Fibroblast of the aortic adventitia (primary cell): ENCODE measurements at regions not wholly inside any gene's neighbourhood (a gene's known extent, or its start where the extent isn't known, plus 50 kb on each side); places are given as distances from the start of the nearest gene placed in this dataset.

Source experiments
- DNase-seq: peaks from one replicate; pipeline ENCODE4 v3.0.0-alpha.2; 2010; ENCODE audit warnings: low read depth
- H3K4me3 ChIP-seq: 2 replicates; pipeline ENCODE4 v1.5.1; 2011; ENCODE audit warnings: low read depth, mild to moderate bottlenecking, control low read depth, low read length, moderate library complexity
- TF ChIP-seq, protein P1 (sequence below): IDR thresholded peaks from 2 replicates; pipeline ENCODE4 v1.5.1; 2011; ENCODE audit warnings: mild to moderate bottlenecking, low read length, control low read depth, inconsistent platforms; ENCODE audit not compliant: insufficient read depth

DNA sequence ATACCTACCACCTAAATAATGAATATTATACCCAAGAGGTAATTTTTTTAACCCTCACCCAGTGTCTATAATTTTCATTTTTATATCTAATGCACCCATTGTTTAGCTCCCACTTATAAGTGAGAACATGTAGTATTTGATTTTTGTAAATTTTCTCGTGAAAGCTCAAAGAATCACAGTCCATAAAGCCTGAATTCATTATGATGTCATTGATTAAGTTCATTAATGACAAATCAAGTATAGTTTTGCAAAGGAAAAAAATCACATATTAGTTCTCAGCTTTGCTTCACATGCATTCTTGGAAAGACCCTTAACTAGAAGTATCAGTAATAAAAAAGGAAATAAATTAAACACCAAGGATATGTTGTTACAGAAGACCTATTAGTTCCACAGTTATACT is 425.3 kb upstream of the UBE2E2 start:
- TF ChIP-seq, protein P1, sequence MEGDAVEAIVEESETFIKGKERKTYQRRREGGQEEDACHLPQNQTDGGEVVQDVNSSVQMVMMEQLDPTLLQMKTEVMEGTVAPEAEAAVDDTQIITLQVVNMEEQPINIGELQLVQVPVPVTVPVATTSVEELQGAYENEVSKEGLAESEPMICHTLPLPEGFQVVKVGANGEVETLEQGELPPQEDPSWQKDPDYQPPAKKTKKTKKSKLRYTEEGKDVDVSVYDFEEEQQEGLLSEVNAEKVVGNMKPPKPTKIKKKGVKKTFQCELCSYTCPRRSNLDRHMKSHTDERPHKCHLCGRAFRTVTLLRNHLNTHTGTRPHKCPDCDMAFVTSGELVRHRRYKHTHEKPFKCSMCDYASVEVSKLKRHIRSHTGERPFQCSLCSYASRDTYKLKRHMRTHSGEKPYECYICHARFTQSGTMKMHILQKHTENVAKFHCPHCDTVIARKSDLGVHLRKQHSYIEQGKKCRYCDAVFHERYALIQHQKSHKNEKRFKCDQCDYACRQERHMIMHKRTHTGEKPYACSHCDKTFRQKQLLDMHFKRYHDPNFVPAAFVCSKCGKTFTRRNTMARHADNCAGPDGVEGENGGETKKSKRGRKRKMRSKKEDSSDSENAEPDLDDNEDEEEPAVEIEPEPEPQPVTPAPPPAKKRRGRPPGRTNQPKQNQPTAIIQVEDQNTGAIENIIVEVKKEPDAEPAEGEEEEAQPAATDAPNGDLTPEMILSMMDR, result no peak
- no peak for DNase-seq
- H3K4me3 ChIP-seq, result no peak overlapping the region

GRCh38 chr3:22779737-22780136 is 423.4 kb upstream of the UBE2E2 start:
- no peak for DNase-seq
- TF ChIP-seq, protein P1, result no peak
- no peak overlapping the region for H3K4me3 ChIP-seq

- DNase-seq, result no peak
- TF ChIP-seq, protein P1, result no peak
Measured at GRCh38 chr3:22792533-22792932, 410.6 kb upstream of the UBE2E2 start.

GRCh38 chr3:22795917-22796316 is 407.2 kb upstream of the UBE2E2 start:
- no peak overlapping the region for H3K4me3 ChIP-seq
- no peak for DNase-seq
- TF ChIP-seq, protein P1, result no peak

More at GRCh38 chr3:22792533-22792932, 410.6 kb upstream of the UBE2E2 start:
- no peak overlapping the region for H3K4me3 ChIP-seq

DNA sequence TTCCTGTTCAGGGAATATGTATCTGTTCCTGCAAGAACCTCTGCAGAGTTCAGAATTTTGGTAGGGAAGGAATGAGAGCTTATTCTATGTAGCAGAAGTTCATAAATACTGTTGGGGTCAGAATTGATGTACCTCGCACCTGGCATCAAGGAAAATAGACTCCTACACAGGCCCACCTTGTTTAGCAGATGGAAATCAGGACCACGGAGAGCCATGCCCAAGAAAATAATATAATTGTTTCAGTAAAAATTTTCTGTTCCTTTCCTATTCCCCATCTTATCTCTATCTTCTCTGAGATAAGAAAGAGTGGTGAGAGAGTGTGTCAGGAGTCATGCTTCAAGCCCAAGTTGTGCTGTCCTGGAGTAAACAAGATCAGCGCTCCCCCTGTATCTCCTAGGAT is 404.7 kb upstream of the UBE2E2 start:
- no peak overlapping the region for H3K4me3 ChIP-seq
- no peak for DNase-seq
- TF ChIP-seq, protein P1, result no peak

GRCh38 chr3:22819209-22819608 is 383.9 kb upstream of the UBE2E2 start:
- DNase-seq, result no peak
- TF ChIP-seq, protein P1, result no peak
- H3K4me3 ChIP-seq, result no peak overlapping the region

- no peak overlapping the region for H3K4me3 ChIP-seq
- no peak for DNase-seq
- TF ChIP-seq, protein P1, result no peak
Measured at GRCh38 chr3:22835041-22835440, 368.1 kb upstream of the UBE2E2 start.
